HEK293 (cell line): ENCODE measurements at regions not wholly inside any gene's neighbourhood (a gene's known extent, or its start where the extent isn't known, plus 50 kb on each side); places are given as distances from the start of the nearest gene placed in this dataset.

Experiments
- BCL11A ChIP-seq: fragments of 450-650 bp; formaldehyde crosslinking; IDR thresholded peaks from 2 replicates; pipeline ENCODE4 v1.5.1; 2016; ENCODE audit warnings: low read depth, missing biosample characterization, missing genetic modification characterization
- CTCF ChIP-seq: fragments of 450-650 bp; formaldehyde crosslinking; IDR thresholded peaks from 2 replicates; pipeline ENCODE4 v1.5.1; 2016; ENCODE audit warnings: missing biosample characterization, missing genetic modification characterization
- PRDM4 ChIP-seq: fragments of 450-650 bp; formaldehyde crosslinking; IDR thresholded peaks from 2 replicates; pipeline ENCODE4 v1.5.1; 2017; ENCODE audit warnings: missing biosample characterization, missing genetic modification characterization
- TSHZ1 ChIP-seq: fragments of 450-650 bp; formaldehyde crosslinking; IDR thresholded peaks from 2 replicates; pipeline ENCODE4 v1.5.1; 2016; ENCODE audit warnings: missing biosample characterization, missing genetic modification characterization, borderline replicate concordance
- ZEB2 ChIP-seq: fragments of 450-650 bp; formaldehyde crosslinking; IDR thresholded peaks from 2 replicates; pipeline ENCODE4 v1.5.1; 2016; ENCODE audit warnings: missing biosample characterization, missing genetic modification characterization
- ZNF133 ChIP-seq: fragments of 450-650 bp; formaldehyde crosslinking; IDR thresholded peaks from 2 replicates; pipeline ENCODE4 v1.5.1; 2016; ENCODE audit warnings: missing biosample characterization, missing genetic modification characterization
- ZNF140 ChIP-seq: fragments of 450-650 bp; formaldehyde crosslinking; IDR thresholded peaks from 2 replicates; pipeline ENCODE4 v1.5.1; 2016; ENCODE audit warnings: missing biosample characterization, missing genetic modification characterization
- ZNF324 ChIP-seq: fragments of 450-650 bp; formaldehyde crosslinking; IDR thresholded peaks from 2 replicates; pipeline ENCODE4 v1.5.1; 2016; ENCODE audit warnings: missing biosample characterization, missing genetic modification characterization
- ZNF449 ChIP-seq: fragments of 450-650 bp; formaldehyde crosslinking; IDR thresholded peaks from 2 replicates; pipeline ENCODE4 v1.5.1; 2017; ENCODE audit warnings: missing biosample characterization, mild to moderate bottlenecking, missing genetic modification characterization, moderate library complexity
- ZNF518A ChIP-seq: fragments of 450-650 bp; formaldehyde crosslinking; conservative IDR thresholded peaks from 2 replicates; pipeline ENCODE4 v1.5.1; 2016; ENCODE audit warnings: low read depth, missing biosample characterization, missing genetic modification characterization
- ZSCAN16 ChIP-seq: fragments of 450-650 bp; formaldehyde crosslinking; IDR thresholded peaks from 2 replicates; pipeline ENCODE4 v1.5.1; 2016; ENCODE audit warnings: missing biosample characterization, missing genetic modification characterization

- TF ChIP-seq BCL11A (no peak), ZNF518A (no peak), ZNF140 (tag by site-specific recombination) (no peak), TSHZ1 (tag by site-specific recombination) (no peak), ZSCAN16 (no peak), ZNF133 (tag by site-specific recombination) (no peak), ZEB2 (tag by site-specific recombination) (no peak), CTCF (tag by site-specific recombination) (no peak), ZNF449 (tag by site-specific recombination) (no peak), ZNF324 (tag by site-specific recombination) (no peak), PRDM4 (tag by site-specific recombination) (no peak)
These were observed 325.2 kb upstream of the CNR1 start for GRCh38 chr6:88491266-88491880.
